K562 (cell line): ENCODE measurements at regions not wholly inside any gene's neighbourhood (a gene's known extent, or its start where the extent isn't known, plus 50 kb on each side); places are given as distances from the start of the nearest gene placed in this dataset.
"Not testable (repeated sequence)": the region's sequence is repeated elsewhere in the genome, so short reads cannot be mapped to it uniquely, and the experiment has no call there.

Experiments
- BRCA1 ChIP-seq, 2 experiments: fragments of 450-650 bp in 1 of 2; sonication (generic) in 1 of 2; formaldehyde crosslinking in 1 of 2; IDR thresholded peaks; 2 replicates each; pipeline versions ENCODE4 v1.5.0 to v1.6.1; 2017 to 2020; ENCODE audit warnings: mild to moderate bottlenecking in 1 of 2, missing genetic modification reagents in 1 of 2
- CBX3 ChIP-seq, 2 experiments: IDR thresholded peaks; 1 replicate in 1 of 2; 2 replicates in 1 of 2; pipeline ENCODE4 v1.6.1; 2012; ENCODE audit warnings: inconsistent platforms in 2 of 2, low read length in 2 of 2, borderline replicate concordance in 1 of 2, control low read depth in 1 of 2
- MTF1 ChIP-seq: fragments of 250-450 bp; sonication (Bioruptor Pico); IDR thresholded peaks from 2 replicates; pipeline ENCODE4 v1.9.0; 2021; ENCODE audit warnings: moderate library complexity, mild to moderate bottlenecking, inconsistent platforms, borderline replicate concordance
- NFIC ChIP-seq: fragments of 450-650 bp; IDR thresholded peaks from 2 replicates; pipeline ENCODE4 v1.6.1; 2017; ENCODE audit warnings: mild to moderate bottlenecking, inconsistent platforms
- RNF2 ChIP-seq: sonication (generic); IDR thresholded peaks from 2 replicates; pipeline ENCODE4 v1.6.1; 2016
- SMARCB1 ChIP-seq: IDR thresholded peaks from 2 replicates; pipeline ENCODE4 v1.6.1; 2011; ENCODE audit warnings: improper control_type of control experiment, low read depth; ENCODE audit not compliant: insufficient read length
- ZKSCAN3 ChIP-seq: fragments of 250-450 bp; sonication (Bioruptor Pico); IDR thresholded peaks from 2 replicates; pipeline ENCODE4 v1.4.0; 2020

GRCh38 chr4:131976133-131977002 lies 1172.7 kb upstream of the PCDH10 start:
- TF ChIP-seq BRCA1 (IDR thresholded peaks at IDR 0.05); BRCA1 (CRISPR knock-in tag; IDR thresholded peaks at IDR 0.05); RNF2; MTF1; NFIC; CBX3 (IDR thresholded peaks at IDR 0.05; ENCODE audit: borderline replicate concordance in 1 of 2, low read length in 2 of 2); SMARCB1; ZKSCAN3 (CRISPR knock-in tag): not testable (repeated sequence)
